IMR-90 (cell line): ENCODE measurements at regions not wholly inside any gene's neighbourhood (a gene's known extent, or its start where the extent isn't known, plus 50 kb on each side); places are given as distances from the start of the nearest gene placed in this dataset.

Experiments used
- ATAC-seq: fragments of 200-7000 bp; cut with Tn5 transposase; 2 replicates; pipeline ENCODE4 v1.9.1; 2020; ENCODE audit warnings: low read depth, mild to moderate bottlenecking, moderate library complexity
- BruUV-seq: library from RNA; stranded (reverse); fragments of 400-500 nt; replicated peaks from 2 replicates; lab custom pipeline; 2021; lab: Mats Ljungman, UMichigan
- CTCF ChIA-PET: fragments of 300-600 bp; formaldehyde crosslinking; extraction: SDS; loops from one replicate; lab custom pipeline; 2021; ENCODE audit warnings: antibody characterized with exemption; lab: Yijun Ruan, JAX
- POLR2A ChIA-PET: fragments of 300-600 bp; sonication (Branson Sonifier 250); formaldehyde crosslinking; loops from one replicate; lab custom pipeline; 2022; ENCODE audit warnings: antibody characterized with exemption; ENCODE audit not compliant: unreplicated experiment; lab: Charles Lee
- DNase-seq: peaks from one replicate; pipeline ENCODE4 v3.0.0; 2013
- H2AFZ ChIP-seq: replicated peaks from 2 replicates; pipeline ENCODE3; 2013; ENCODE audit warnings: low read length, mild to moderate bottlenecking; ENCODE audit not compliant: poor library complexity
- H2AK5ac ChIP-seq: 2 replicates; pipeline ENCODE4 v1.6.1; 2013; ENCODE audit warnings: low read depth, low read length, inconsistent platforms
- H2AK9ac ChIP-seq: replicated peaks from 2 replicates; pipeline ENCODE3; 2013; ENCODE audit warnings: mild to moderate bottlenecking, low read depth, low read length, moderate library complexity; ENCODE audit not compliant: poor library complexity
- H2BK120ac ChIP-seq: 2 replicates; pipeline ENCODE4 v1.6.1; 2013; ENCODE audit warnings: low read depth, low read length, inconsistent platforms
- H2BK15ac ChIP-seq: 3 replicates; pipeline ENCODE4 v1.6.1; 2013; ENCODE audit warnings: low read depth, low read length, inconsistent platforms
- H2BK20ac ChIP-seq: 2 replicates; pipeline ENCODE4 v1.6.1; 2013; ENCODE audit warnings: low read depth, mild to moderate bottlenecking, inconsistent platforms, low read length, moderate library complexity
- H2BK5ac ChIP-seq: 2 replicates; pipeline ENCODE4 v1.6.1; 2013; ENCODE audit warnings: mild to moderate bottlenecking, low read depth, low read length, inconsistent platforms; ENCODE audit not compliant: poor library complexity, severe bottlenecking
- H3K14ac ChIP-seq: replicated peaks from 2 replicates; pipeline ENCODE4 v1.6.1; 2013; ENCODE audit warnings: low read depth, low read length, inconsistent platforms
- H3K18ac ChIP-seq: 2 replicates; pipeline ENCODE4 v1.6.1; 2013; ENCODE audit warnings: low read depth, low read length, control low read depth
- H3K23ac ChIP-seq: 2 replicates; pipeline ENCODE4 v1.6.1; 2013; ENCODE audit warnings: low read depth, low read length, inconsistent platforms
- H3K27ac ChIP-seq: 2 replicates; pipeline ENCODE4 v1.5.1; 2013; ENCODE audit warnings: mild to moderate bottlenecking, control low read depth, low read length; ENCODE audit not compliant: insufficient read depth
- H3K27me3 ChIP-seq: 2 replicates; pipeline ENCODE4 v1.6.1; 2013; ENCODE audit warnings: low read length; ENCODE audit not compliant: control insufficient read depth, insufficient read depth
- H3K36me3 ChIP-seq: 2 replicates; pipeline ENCODE4 v1.6.1; 2013; ENCODE audit warnings: low read length, mixed read lengths; ENCODE audit not compliant: control insufficient read depth, insufficient read depth
- H3K4ac ChIP-seq: 2 replicates; pipeline ENCODE4 v1.6.1; 2013; ENCODE audit warnings: low read depth, low read length, inconsistent platforms
- H3K4me1 ChIP-seq: 2 replicates; pipeline ENCODE4 v1.6.1; 2013; ENCODE audit warnings: low read length, mixed read lengths; ENCODE audit not compliant: control insufficient read depth, insufficient read depth
- H3K4me2 ChIP-seq: 2 replicates; pipeline ENCODE4 v1.6.1; 2013; ENCODE audit warnings: low read depth, mild to moderate bottlenecking, control low read depth, low read length, moderate library complexity
- H3K4me3 ChIP-seq: 2 replicates; pipeline ENCODE4 v1.5.1; 2013; ENCODE audit warnings: low read depth, mild to moderate bottlenecking, control low read depth, low read length, moderate library complexity; ENCODE audit not compliant: insufficient read depth
- H3K56ac ChIP-seq: 2 replicates; pipeline ENCODE4 v1.6.1; 2013; ENCODE audit warnings: low read length, inconsistent platforms; ENCODE audit not compliant: insufficient read depth; ENCODE audit errors: extremely low read depth
- H3K79me1 ChIP-seq, 2 experiments: 2 replicates each; pipeline ENCODE4 v1.6.1; 2013; ENCODE audit warnings: low read length in 2 of 2, inconsistent platforms in 1 of 2, low read depth in 1 of 2
- H3K9ac ChIP-seq: 2 replicates; pipeline ENCODE4 v1.6.1; 2013; ENCODE audit warnings: low read depth, low read length, control low read depth
- H3K9me1 ChIP-seq: 2 replicates; pipeline ENCODE4 v1.6.1; 2013; ENCODE audit warnings: low read length, inconsistent platforms; ENCODE audit not compliant: insufficient read depth
- H3K9me3 ChIP-seq: 2 replicates; pipeline ENCODE4 v1.6.1; 2013; ENCODE audit warnings: low read length; ENCODE audit not compliant: control insufficient read depth, insufficient read depth
- H4K20me1 ChIP-seq: 2 replicates; pipeline ENCODE4 v1.6.1; 2013; ENCODE audit warnings: low read length, inconsistent platforms; ENCODE audit not compliant: insufficient read depth
- H4K5ac ChIP-seq: 2 replicates; pipeline ENCODE4 v1.6.1; 2013; ENCODE audit warnings: mild to moderate bottlenecking, low read depth, low read length, control low read depth
- H4K8ac ChIP-seq, 2 experiments: 2 replicates each; pipeline ENCODE4 v1.6.1; 2013; ENCODE audit warnings: low read depth in 2 of 2, low read length in 2 of 2, control low read depth in 1 of 2, inconsistent platforms in 1 of 2
- H4K91ac ChIP-seq: 2 replicates; pipeline ENCODE4 v1.6.1; 2013; ENCODE audit warnings: low read depth, low read length, inconsistent platforms; ENCODE audit not compliant: insufficient read depth
- BHLHE40 ChIP-seq: fragments of 150-350 bp; IDR thresholded peaks from 2 replicates; pipeline ENCODE4 v1.6.1; 2016; ENCODE audit warnings: mild to moderate bottlenecking, low read depth, low read length
- CTCF ChIP-seq: conservative IDR thresholded peaks from 2 replicates; pipeline ENCODE4 v1.5.1; 2012; ENCODE audit warnings: mild to moderate bottlenecking, low read depth, low read length, improper control_type of control experiment
- FOS ChIP-seq: fragments of 150-350 bp; IDR thresholded peaks from 2 replicates; pipeline ENCODE4 v1.6.1; 2016; ENCODE audit warnings: low read depth, low read length
- MAFK ChIP-seq: IDR thresholded peaks from 2 replicates; pipeline ENCODE4 v1.6.1; 2012; ENCODE audit warnings: low read depth, low read length, improper control_type of control experiment
- MAZ ChIP-seq: IDR thresholded peaks from 2 replicates; pipeline ENCODE4 v1.6.1; 2012; ENCODE audit warnings: low read depth, mild to moderate bottlenecking, low read length, improper control_type of control experiment, moderate library complexity, borderline replicate concordance
- NFE2L2 ChIP-seq: fragments of 150-350 bp; IDR thresholded peaks from 2 replicates; pipeline ENCODE4 v1.6.1; 2016; ENCODE audit warnings: low read depth, mild to moderate bottlenecking, low read length
- POLR2A ChIP-seq: IDR thresholded peaks from 2 replicates; pipeline ENCODE4 v1.6.1; 2012; ENCODE audit warnings: mild to moderate bottlenecking, low read depth, low read length
- RAD21 ChIP-seq: IDR thresholded peaks from 2 replicates; pipeline ENCODE4 v1.6.1; 2012; ENCODE audit warnings: low read length, improper control_type of control experiment
- RCOR1 ChIP-seq: IDR thresholded peaks from 2 replicates; pipeline ENCODE4 v1.6.1; 2012; ENCODE audit warnings: mild to moderate bottlenecking, low read length, improper control_type of control experiment; ENCODE audit not compliant: insufficient replicate concordance
- RFX5 ChIP-seq: IDR thresholded peaks from 2 replicates; pipeline ENCODE4 v1.8.0; 2012; ENCODE audit warnings: low read depth, mild to moderate bottlenecking, low read length, moderate library complexity
- USF2 ChIP-seq: fragments of 150-350 bp; IDR thresholded peaks from 2 replicates; pipeline ENCODE4 v1.6.1; 2017; ENCODE audit warnings: mild to moderate bottlenecking, antibody characterized with exemption, low read length, low read depth
- WGBS, 2 experiments: methylation state at CpG; one replicate each; pipeline versions ENCODE4 v1.1.5 to v1.1.7; 2013; ENCODE audit warnings: missing lambda C conversion rate in 2 of 2; ENCODE audit not compliant: insufficient read length in 1 of 2; ENCODE audit errors: extremely low coverage in 2 of 2; 5-methylcytosine and 5-hydroxymethylcytosine counted together
- dilution Hi-C: fragments of 300-500 bp; cut with HindIII; formaldehyde crosslinking; loops from one replicate; pipeline ENCODE4 v1.14.3; 2018; ENCODE audit warnings: low sequenced_read_pairs; ENCODE audit not compliant: unreplicated experiment
- in situ Hi-C: fragments of 300-500 bp; cut with MboI; formaldehyde crosslinking; loops from 3 replicates; pipeline ENCODE4 v1.14.3; 2019; ENCODE audit warnings: low sequenced_read_pairs, inconsistent platforms, mixed read lengths
- intact Hi-C: fragments of 100-400 bp; cut with micrococcal nuclease; formaldehyde crosslinking; loops from 2 replicates; pipeline ENCODE4 v1.10.0; 2022

DNA sequence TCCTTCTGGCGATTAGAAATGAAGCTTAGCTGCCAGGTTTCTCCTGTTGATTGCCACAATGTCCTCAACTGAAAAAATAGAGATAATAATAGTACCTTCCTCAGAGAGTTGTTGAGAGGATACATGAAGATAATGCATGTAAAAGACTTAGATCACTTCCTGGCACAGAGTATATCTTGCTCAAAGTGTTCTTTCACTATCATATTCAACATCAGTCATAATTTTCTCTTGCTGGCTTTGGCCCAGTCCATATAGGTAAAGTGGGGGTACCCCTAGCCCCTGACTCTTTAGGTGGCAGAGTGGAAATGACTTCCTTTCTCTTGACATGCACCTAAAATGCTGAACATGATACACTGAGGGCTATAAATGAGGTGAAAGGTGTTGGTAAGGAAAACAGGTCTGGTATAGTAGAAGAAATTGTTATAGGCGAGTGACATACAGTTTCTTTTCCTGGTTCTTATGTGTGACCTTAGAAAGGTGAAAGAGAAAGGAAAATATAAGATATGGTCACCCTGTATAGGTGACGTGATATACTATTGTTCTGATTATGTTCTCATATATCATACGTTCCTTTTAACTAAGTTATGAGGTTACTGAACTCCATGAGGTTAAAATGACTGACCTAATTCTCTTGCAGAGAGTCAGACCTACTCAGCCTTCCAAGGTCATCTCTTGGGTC is 209.9 kb upstream of the DEPDC1 start:
- Histone ChIP-seq H3K79me1 (no peaks in the 10 kb centered on the region), H4K5ac (no peak overlapping the region), H2AK5ac (no peak overlapping the region), H3K9me1 (no peaks in the 10 kb centered on the region), H4K20me1 (no peaks in the 10 kb centered on the region), H3K56ac (no peak overlapping the region), H2BK15ac (no peak overlapping the region), H3K9me3 (no peaks in the 10 kb centered on the region), H3K27ac (no peak overlapping the region), H2AK9ac (no peak overlapping the region), H3K4me2 (no peak overlapping the region), H4K8ac (no peak overlapping the region), H2AFZ (no peak overlapping the region), H3K23ac (no peak overlapping the region), H4K91ac (no peak overlapping the region), H2BK5ac (no peak overlapping the region), H3K14ac (no peak overlapping the region), H3K36me3 (no peaks in the 10 kb centered on the region), H3K27me3 (no peaks in the 10 kb centered on the region), H2BK120ac (no peak overlapping the region), H3K4ac (no peak overlapping the region), H3K4me3 (no peak overlapping the region), H3K4me1 (no peaks in the 10 kb centered on the region), H3K18ac (no peak overlapping the region), H3K9ac (no peak overlapping the region), H2BK20ac (no peak overlapping the region)
- no peak for TF ChIP-seq USF2
- TF ChIP-seq MAFK = no peak
- TF ChIP-seq NFE2L2 = no peak
- no peak for TF ChIP-seq FOS
- TF ChIP-seq RAD21 = no peak
- no peak for TF ChIP-seq POLR2A
- TF ChIP-seq RCOR1 = no peak
- TF ChIP-seq BHLHE40 = no peak
- no peak for TF ChIP-seq RFX5
- no peak for TF ChIP-seq CTCF
- no peak for TF ChIP-seq MAZ
- DNase-seq (no peak), ATAC-seq (no peak)
- CTCF ChIA-PET = interaction anchor here (0.5 kb wide), 1 partner anchor 8 kb away, joined by 3 read pairs; no protein-coding TSS in a partner anchor
- in situ Hi-C loops = no loop called here
- BruUV-seq = no TSS peak
- intact Hi-C loops = no loop called here
- dilution Hi-C loops = no loop called here
- WGBS, 2 experiments = no CpG with 5 or more reads among the region's 4 CpGs
- POLR2A ChIA-PET = no interaction called here
